HG03175 (cell line): ENCODE measurements at regions not wholly inside any gene's neighbourhood (a gene's known extent, or its start where the extent isn't known, plus 50 kb on each side); places are given as distances from the start of the nearest gene placed in this dataset.
"Not testable (repeated sequence)": the region's sequence is repeated elsewhere in the genome, so short reads cannot be mapped to it uniquely, and the experiment has no call there.

ENCODE experiments used
- ATAC-seq: cut with Tn5 transposase; IDR thresholded peaks from one replicate; pipeline ENCODE4 v1.9.1; 2021; ENCODE audit warnings: mild to moderate bottlenecking, moderate library complexity; ENCODE audit not compliant: unreplicated experiment

DNA sequence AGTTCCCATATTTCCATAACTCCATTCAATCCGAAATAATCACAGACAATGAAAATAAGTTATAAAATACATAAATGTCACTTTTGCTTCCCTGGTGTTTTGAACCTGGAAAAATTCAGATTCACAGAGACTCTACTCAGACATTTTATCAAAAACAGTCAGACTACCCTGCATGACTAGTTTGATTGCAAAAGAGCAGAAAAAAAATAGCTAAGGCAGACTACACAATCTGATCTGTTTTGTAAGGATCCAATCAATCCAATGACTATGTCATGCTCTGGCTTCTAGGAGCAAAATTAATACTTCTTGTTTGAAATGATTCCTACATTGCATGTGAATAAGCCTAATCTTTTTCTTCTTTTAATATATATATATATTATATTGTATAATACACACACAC, 1262.6 kb downstream of the EFNA5 start:
- ATAC-seq = no peak

DNA sequence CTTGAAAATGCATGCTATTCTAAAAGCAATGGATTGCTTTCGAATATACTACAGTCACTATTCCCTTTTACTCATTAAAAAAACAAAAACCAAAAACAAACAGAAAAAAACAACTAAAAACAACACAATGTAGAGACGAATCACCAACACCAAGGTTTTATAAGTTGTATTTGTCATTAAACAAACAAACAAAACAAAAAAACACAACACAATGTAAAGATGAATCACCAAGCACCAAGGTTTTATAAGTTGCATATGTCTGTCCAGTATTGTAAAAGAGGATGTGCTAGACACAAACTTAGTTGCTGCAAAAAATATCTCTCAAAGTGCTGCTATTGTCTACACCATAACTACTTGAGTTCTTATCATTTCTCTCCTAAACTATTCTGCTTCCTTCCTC, 1269.2 kb downstream of the EFNA5 start:
- no peak for ATAC-seq

DNA sequence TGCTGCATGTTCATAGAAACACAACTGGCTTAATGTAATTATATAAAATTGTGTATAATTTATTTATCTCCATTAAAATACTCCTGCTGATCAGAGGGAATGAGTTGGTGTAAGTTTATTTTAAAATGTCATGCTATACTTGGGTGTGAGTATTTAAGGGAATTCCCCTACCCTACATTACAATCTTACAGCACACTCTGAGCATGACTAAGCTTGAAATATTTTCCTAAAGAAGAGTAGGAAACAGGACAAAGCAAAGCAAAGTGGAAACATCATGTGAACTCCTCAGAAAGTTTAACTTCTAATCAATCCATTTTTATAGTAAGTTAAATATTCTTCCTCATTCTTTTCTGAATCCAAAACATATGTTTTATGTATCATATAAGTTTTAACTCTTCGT, 1271.3 kb downstream of the EFNA5 start:
- ATAC-seq = no peak

DNA sequence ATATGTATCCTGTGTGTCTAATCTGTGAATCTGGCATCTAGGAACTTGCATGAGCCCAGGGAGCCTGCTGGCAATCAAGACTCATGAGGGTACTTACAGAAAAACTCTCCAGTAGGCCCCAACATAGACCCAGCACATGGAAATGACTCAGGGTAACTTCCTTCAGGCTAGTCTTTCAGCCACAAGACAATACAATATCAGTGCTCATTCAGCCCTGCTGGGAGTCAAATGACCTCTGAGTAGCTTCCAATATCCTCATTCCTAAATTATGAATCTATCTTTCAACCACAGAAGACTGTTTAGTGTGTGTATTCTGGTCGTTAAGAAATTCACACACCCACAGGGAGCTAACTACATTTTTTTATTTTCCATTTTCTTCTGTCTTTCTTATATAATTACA, 1273.0 kb downstream of the EFNA5 start:
- ATAC-seq = no peak

DNA sequence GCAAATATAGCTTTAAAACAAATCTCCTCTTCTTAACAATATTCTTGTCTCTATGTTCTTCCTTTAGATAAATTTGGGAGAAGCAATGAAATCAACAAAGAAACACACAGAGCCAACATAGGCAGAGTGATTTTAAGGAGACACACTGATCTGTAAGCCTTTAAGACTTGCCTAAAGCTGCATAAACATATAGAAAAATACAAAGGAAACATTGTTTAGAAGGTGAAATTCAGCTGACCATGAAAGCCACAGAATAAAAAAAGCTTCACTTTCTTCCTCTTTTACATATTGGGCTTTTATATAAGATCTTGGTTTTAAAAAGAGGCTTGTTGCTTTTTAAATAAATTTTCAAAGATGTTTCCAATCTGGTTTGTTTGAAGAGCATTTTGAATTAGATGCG, 1277.5 kb downstream of the EFNA5 start:
- no peak for ATAC-seq

DNA sequence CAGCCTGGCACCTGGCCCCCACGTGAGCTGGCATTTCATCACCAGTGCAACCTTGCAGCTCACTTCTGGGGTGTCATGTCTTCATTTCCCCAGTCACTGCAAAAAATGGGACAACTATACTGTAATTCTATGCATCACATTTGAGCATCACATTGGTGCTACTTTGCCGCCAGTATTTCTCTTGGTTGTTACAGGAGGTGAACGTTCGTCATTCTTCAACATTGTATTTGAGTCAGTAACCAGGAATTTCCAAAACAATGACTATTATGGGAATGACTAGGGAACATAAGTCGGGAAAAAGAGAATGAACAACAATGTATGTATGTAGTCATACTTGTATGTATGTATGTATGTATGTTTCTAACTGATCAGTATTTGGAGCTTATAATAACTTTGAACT, 1278.0 kb downstream of the EFNA5 start:
- ATAC-seq = no peak

DNA sequence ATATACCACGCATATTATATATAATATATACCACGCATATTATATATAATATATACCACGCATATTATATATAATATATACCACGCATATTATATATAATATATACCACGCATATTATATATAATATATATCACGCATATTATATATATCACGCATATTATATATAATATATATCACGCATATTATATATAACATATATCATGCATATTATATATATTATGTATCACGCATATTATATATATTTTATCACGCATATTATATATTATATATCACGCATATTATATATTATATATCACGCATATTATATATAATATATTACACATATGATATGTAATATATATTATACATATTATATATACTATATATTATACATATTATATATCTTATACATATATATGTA, 1283.0 kb downstream of the EFNA5 start:
- ATAC-seq = not testable (repeated sequence)

- no peak for ATAC-seq
These were observed 1284.5 kb downstream of the EFNA5 start for GRCh38 chr5:106386287-106386686.

DNA sequence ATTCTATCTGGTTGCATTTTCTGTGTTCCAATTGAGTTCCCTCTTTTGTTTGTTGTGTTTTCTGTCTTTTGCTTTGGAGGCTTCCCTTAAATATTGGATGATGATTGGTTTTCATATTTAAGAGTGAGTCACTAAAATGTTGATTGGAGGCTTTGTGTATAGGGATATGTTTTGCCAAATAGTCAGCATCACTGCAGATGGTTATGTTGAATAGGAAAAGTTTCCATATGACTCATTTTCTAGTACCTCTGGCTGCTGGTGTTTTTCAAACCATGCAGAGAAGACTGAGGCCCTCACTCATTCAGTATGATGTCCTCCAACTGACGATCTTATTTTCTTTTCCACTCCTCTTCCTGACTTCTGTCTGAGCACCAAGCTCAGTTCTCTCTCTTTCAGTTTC, 1290.0 kb downstream of the EFNA5 start:
- no peak for ATAC-seq

GRCh38 chr5:106376522-106376921, 1294.2 kb downstream of the EFNA5 start:
- no peak for ATAC-seq

- ATAC-seq = no peak
These were observed 1295.8 kb downstream of the EFNA5 start for GRCh38 chr5:106374956-106375355.

- ATAC-seq = no peak
These were observed 1302.7 kb downstream of the EFNA5 start for GRCh38 chr5:106368021-106368420.

DNA sequence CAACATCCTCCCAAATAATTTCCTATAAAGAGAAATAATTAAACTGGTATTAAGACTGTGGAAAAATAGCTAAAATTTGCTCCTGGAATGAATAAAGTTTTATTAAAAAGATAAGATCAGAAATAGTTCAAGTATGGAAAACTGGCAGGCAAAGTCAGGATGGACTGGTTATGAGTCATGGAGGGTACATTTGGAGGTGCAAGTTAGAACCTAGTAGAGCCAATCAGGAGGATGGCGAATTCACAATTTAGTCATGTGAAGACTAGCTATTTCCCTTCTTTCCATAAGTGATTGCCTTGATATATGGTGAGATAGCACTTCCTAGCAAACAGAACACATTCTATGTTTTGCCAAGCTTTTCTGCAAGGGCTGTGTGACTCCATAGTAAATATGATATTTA, 1303.5 kb downstream of the EFNA5 start:
- no peak for ATAC-seq

GRCh38 chr5:106363578-106363977, 1307.2 kb downstream of the EFNA5 start:
- ATAC-seq = no peak

DNA sequence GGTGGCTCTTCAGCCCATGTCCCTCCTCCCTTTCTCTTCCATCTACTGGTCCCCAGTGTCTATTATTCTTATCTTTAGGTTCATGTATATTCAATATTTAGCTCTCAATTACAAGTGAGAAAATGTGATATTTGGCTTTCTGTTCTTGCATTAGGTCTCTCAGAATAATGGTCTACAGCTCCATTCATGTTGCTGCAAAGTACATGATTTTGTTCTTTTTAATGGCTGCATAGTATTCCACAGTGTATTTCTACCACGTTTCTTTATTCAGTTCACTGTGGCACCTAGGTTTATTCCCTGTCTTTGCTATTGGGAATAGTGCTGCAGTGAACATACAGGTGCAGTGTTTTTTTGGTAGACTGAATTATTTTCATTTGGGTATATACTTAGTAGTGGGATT, 1308.8 kb downstream of the EFNA5 start:
- no peak for ATAC-seq

GRCh38 chr5:106331415-106331814, 1339.3 kb downstream of the EFNA5 start:
- ATAC-seq = no peak

- no peak for ATAC-seq
These were observed 1346.4 kb downstream of the EFNA5 start for GRCh38 chr5:106324356-106324755.

- ATAC-seq = no peak
These were observed 1349.5 kb downstream of the EFNA5 start for GRCh38 chr5:106321242-106321641.

GRCh38 chr5:106314221-106314824, 1356.4 kb downstream of the EFNA5 start:
- ATAC-seq = no peak

GRCh38 chr5:106312360-106312759, 1358.4 kb downstream of the EFNA5 start:
- no peak for ATAC-seq

GRCh38 chr5:106311230-106311915, 1359.4 kb downstream of the EFNA5 start:
- ATAC-seq = no peak

- no peak for ATAC-seq
These were observed 1363.5 kb downstream of the EFNA5 start for GRCh38 chr5:106307265-106307664.
